MM.1S (cell line): ENCODE measurements at regions not wholly inside any gene's neighbourhood (a gene's known extent, or its start where the extent isn't known, plus 50 kb on each side); places are given as distances from the start of the nearest gene placed in this dataset.

Experiments used
- DNase-seq: peaks from one replicate; pipeline ENCODE4 v3.0.0-alpha.2; 2015
- H2AFZ ChIP-seq: fragments of 300-600 bp; sonication (generic); 2 replicates; pipeline ENCODE4 v1.6.0; 2016; ENCODE audit warnings: antibody characterized with exemption, low read length
- H3F3A ChIP-seq: fragments of 300-600 bp; sonication (generic); 2 replicates; pipeline ENCODE4 v1.6.1; 2016; ENCODE audit warnings: mild to moderate bottlenecking, antibody characterized with exemption, low read length, moderate library complexity, mixed read lengths; ENCODE audit not compliant: insufficient read depth
- H3K27ac ChIP-seq: fragments of 300-600 bp; sonication (generic); 2 replicates; pipeline ENCODE4 v1.5.1; 2016; ENCODE audit warnings: mild to moderate bottlenecking, low read length
- H3K27me3 ChIP-seq: fragments of 300-600 bp; sonication (generic); replicated peaks from 2 replicates; pipeline ENCODE4 v1.6.0; 2016; ENCODE audit warnings: low read length; ENCODE audit not compliant: insufficient read depth
- H3K36me3 ChIP-seq: fragments of 300-600 bp; sonication (generic); replicated peaks from 2 replicates; pipeline ENCODE4 v1.6.1; 2016; ENCODE audit warnings: mild to moderate bottlenecking, low read length, mixed read lengths; ENCODE audit not compliant: insufficient read depth
- H3K4me1 ChIP-seq: fragments of 300-600 bp; sonication (generic); 2 replicates; pipeline ENCODE4 v1.6.1; 2016; ENCODE audit warnings: low read length, mixed read lengths
- H3K4me2 ChIP-seq: fragments of 300-600 bp; sonication (generic); 2 replicates; pipeline ENCODE4 v1.6.0; 2016; ENCODE audit warnings: low read depth, low read length
- H3K4me3 ChIP-seq: fragments of 300-600 bp; sonication (generic); 2 replicates; pipeline ENCODE4 v1.5.1; 2016; ENCODE audit warnings: low read length, mixed read lengths
- H3K79me2 ChIP-seq: fragments of 300-600 bp; sonication (generic); 2 replicates; pipeline ENCODE4 v1.6.1; 2016; ENCODE audit warnings: mixed run types, low read length, mixed read lengths
- H3K9ac ChIP-seq: fragments of 300-600 bp; sonication (generic); 2 replicates; pipeline ENCODE4 v1.6.1; 2016; ENCODE audit warnings: low read length, mixed read lengths
- H3K9me2 ChIP-seq: fragments of 300-600 bp; sonication (generic); replicated peaks from 2 replicates; pipeline ENCODE4 v1.6.1; 2016; ENCODE audit warnings: mild to moderate bottlenecking, low read length, mixed read lengths; ENCODE audit not compliant: insufficient read depth
- H3K9me3 ChIP-seq: fragments of 300-600 bp; sonication (generic); replicated peaks from 2 replicates; pipeline ENCODE4 v1.6.1; 2016; ENCODE audit warnings: mild to moderate bottlenecking, low read length, mixed read lengths; ENCODE audit not compliant: insufficient read depth
- H4K20me1 ChIP-seq: fragments of 300-600 bp; sonication (generic); 2 replicates; pipeline ENCODE4 v1.6.1; 2016; ENCODE audit warnings: mild to moderate bottlenecking, low read length, moderate library complexity, mixed read lengths; ENCODE audit not compliant: insufficient read depth
- CTCF ChIP-seq: fragments of 300-600 bp; sonication (generic); IDR thresholded peaks from 2 replicates; pipeline ENCODE4 v1.5.1; 2016; ENCODE audit warnings: antibody characterized with exemption, low read length, mixed read lengths
- EZH2 ChIP-seq: fragments of 300-600 bp; sonication (generic); optimal IDR thresholded peaks from 2 replicates; pipeline ENCODE3; 2017; ENCODE audit warnings: low read depth, mild to moderate bottlenecking, antibody characterized with exemption, low read length, mixed read lengths
- EZH2phosphoT487 ChIP-seq: fragments of 300-600 bp; sonication (generic); IDR thresholded peaks from 2 replicates; pipeline ENCODE4 v1.6.1; 2018; ENCODE audit warnings: antibody characterized with exemption, low read length

GRCh38 chr4:123114084-123114914, 191.9 kb upstream of the NUDT6 start:
- Histone ChIP-seq H3F3A (no peaks in the 10 kb centered on the region), H4K20me1 (no peaks in the 10 kb centered on the region), H3K4me2 (no peak overlapping the region), H3K4me1 (no peaks in the 10 kb centered on the region), H3K9me2 (no peaks in the 10 kb centered on the region), H3K9me3 (no peaks in the 10 kb centered on the region), H3K27ac (no peak overlapping the region), H3K4me3 (no peak overlapping the region), H3K27me3 (no peaks in the 10 kb centered on the region), H2AFZ (no peak overlapping the region), H3K9ac (no peak overlapping the region), H3K36me3 (no peaks in the 10 kb centered on the region), H3K79me2 (no peaks in the 10 kb centered on the region)
- no peak for DNase-seq
- TF ChIP-seq EZH2 (no peak), EZH2phosphoT487 (no peak), CTCF (no peak)

GRCh38 chr4:123114915-123115756, 192.7 kb upstream of the NUDT6 start:
- Histone ChIP-seq H2AFZ (no peak overlapping the region), H4K20me1 (no peaks in the 10 kb centered on the region), H3K27ac (no peak overlapping the region), H3K27me3 (no peaks in the 10 kb centered on the region), H3K79me2 (no peaks in the 10 kb centered on the region), H3F3A (no peaks in the 10 kb centered on the region), H3K4me2 (no peak overlapping the region), H3K36me3 (no peaks in the 10 kb centered on the region), H3K4me3 (no peak overlapping the region), H3K9me3 (no peaks in the 10 kb centered on the region), H3K9ac (no peak overlapping the region), H3K9me2 (no peaks in the 10 kb centered on the region), H3K4me1 (no peaks in the 10 kb centered on the region)
- no peak for DNase-seq
- TF ChIP-seq EZH2phosphoT487 (no peak), EZH2 (no peak), CTCF (no peak)

GRCh38 chr4:123116412-123116811, 194.0 kb upstream of the NUDT6 start:
- H3K4me2 ChIP-seq, result no peak overlapping the region
- TF ChIP-seq EZH2phosphoT487 (no peak), EZH2 (no peak), CTCF (no peak)

More at GRCh38 chr4:123116412-123116811, 194.0 kb upstream of the NUDT6 start:
- Histone ChIP-seq H3K27ac (no peak overlapping the region), H3K9me2 (no peaks in the 10 kb centered on the region), H3F3A (no peaks in the 10 kb centered on the region), H3K36me3 (no peaks in the 10 kb centered on the region), H3K9ac (no peak overlapping the region), H3K79me2 (no peaks in the 10 kb centered on the region), H4K20me1 (no peaks in the 10 kb centered on the region), H3K27me3 (no peaks in the 10 kb centered on the region), H3K4me1 (no peaks in the 10 kb centered on the region), H2AFZ (no peak overlapping the region), H3K4me3 (no peak overlapping the region), H3K9me3 (no peaks in the 10 kb centered on the region)
- DNase-seq, result no peak
